ENCODE measurements at regions not wholly inside any gene's neighbourhood (a gene's known extent, or its start where the extent isn't known, plus 50 kb on each side); places are given as distances from the start of the nearest gene placed in this dataset.

GRCh38 chr4:133493776-133494175 is 344.7 kb downstream of the PCDH10 start:
- TF ChIP-seq POLR2A (IDR thresholded peaks at IDR 0.05) = no peak
- no peaks in the 10 kb centered on the region for H3K4me1 ChIP-seq (ENCODE audit: insufficient read depth)
- intact Hi-C loops (cut with DNase I) = no loop called here
- H3K4me3 ChIP-seq = no peak overlapping the region
- WGBS, 3 donors = 61 to 84% (median 69%) methylated on average over 1 of the region's 1 CpG
- no peak for DNase-seq
- no peaks in the 10 kb centered on the region for H3K9me3 ChIP-seq
- H3K27me3 ChIP-seq = no peaks in the 10 kb centered on the region
- no peaks in the 10 kb centered on the region for H3K36me3 ChIP-seq
- no peak overlapping the region for H3K27ac ChIP-seq

- 89 to 94% (median 90%) methylated on average over 1 of the region's 1 CpG for WGBS, 3 donors
- TF ChIP-seq EP300 (IDR thresholded peaks at IDR 0.05) = no peak
- TF ChIP-seq CTCF (IDR thresholded peaks at IDR 0.05) = no peak
- no peaks in the 10 kb centered on the region for H3K4me1 ChIP-seq (ENCODE audit: insufficient read depth)
Measured at GRCh38 chr4:133493241-133493640, 344.1 kb downstream of the PCDH10 start.

GRCh38 chr4:133484287-133484686 is 335.2 kb downstream of the PCDH10 start:
- intact Hi-C loops (cut with DNase I) = no loop called here
- TF ChIP-seq POLR2A (IDR thresholded peaks at IDR 0.05) (no peak), CTCF (IDR thresholded peaks at IDR 0.05) (no peak), EP300 (IDR thresholded peaks at IDR 0.05) (no peak)

More at GRCh38 chr4:133493241-133493640, 344.1 kb downstream of the PCDH10 start:
- Histone ChIP-seq H3K9me3 (no peaks in the 10 kb centered on the region), H3K27me3 (no peaks in the 10 kb centered on the region), H3K27ac (no peak overlapping the region), H3K36me3 (no peaks in the 10 kb centered on the region), H3K4me3 (no peak overlapping the region)
- intact Hi-C loops (cut with DNase I) = no loop called here
- DNase-seq = no peak

GRCh38 chr4:133483600-133484246 is 334.6 kb downstream of the PCDH10 start:
- Histone ChIP-seq H3K27me3 (peaks cover 4% of the 10 kb centered on the region), H3K9me3 (no peaks in the 10 kb centered on the region), H3K36me3 (no peaks in the 10 kb centered on the region), H3K27ac (no peak overlapping the region), H3K4me3 (no peak overlapping the region), H3K4me1 (ENCODE audit: insufficient read depth) (no peaks in the 10 kb centered on the region)
- TF ChIP-seq EP300 (IDR thresholded peaks at IDR 0.05) (no peak), POLR2A (IDR thresholded peaks at IDR 0.05) (no peak), CTCF (IDR thresholded peaks at IDR 0.05) (no peak)
- DNase-seq = no peak
- intact Hi-C loops (cut with DNase I) = no loop called here
- WGBS, 3 donors = 35 to 59% (median 40%) methylated on average over 4 of the region's 4 CpGs

More at GRCh38 chr4:133484287-133484686, 335.2 kb downstream of the PCDH10 start:
- Histone ChIP-seq H3K4me1 (ENCODE audit: insufficient read depth) (no peaks in the 10 kb centered on the region), H3K27ac (no peak overlapping the region), H3K27me3 (peaks cover 4% of the 10 kb centered on the region), H3K4me3 (no peak overlapping the region), H3K36me3 (no peaks in the 10 kb centered on the region), H3K9me3 (no peaks in the 10 kb centered on the region)
- 3 to 16% (median 7%) methylated on average over 2 of the region's 2 CpGs for WGBS, 3 donors
- DNase-seq = no peak

- no peak for TF ChIP-seq EP300 (IDR thresholded peaks at IDR 0.05)
- H3K4me1 ChIP-seq (ENCODE audit: insufficient read depth) = no peaks in the 10 kb centered on the region
- no peaks in the 10 kb centered on the region for H3K9me3 ChIP-seq
- no peak overlapping the region for H3K27ac ChIP-seq
- no peak overlapping the region for H3K4me3 ChIP-seq
- no peaks in the 10 kb centered on the region for H3K36me3 ChIP-seq
- WGBS, 3 donors = 39 to 51% (median 46%) methylated on average over 1 of the region's 1 CpG
- no peak for DNase-seq
- intact Hi-C loops (cut with DNase I) = no loop called here
- no peaks in the 10 kb centered on the region for H3K27me3 ChIP-seq
Measured at GRCh38 chr4:133476063-133476462, 327.0 kb downstream of the PCDH10 start.

Measured in ovary (tissue), 7 donors.